GM13977 (cell line): ENCODE measurements at regions not wholly inside any gene's neighbourhood (a gene's known extent, or its start where the extent isn't known, plus 50 kb on each side); places are given as distances from the start of the nearest gene placed in this dataset.

Experiments used
- DNase-seq: peaks from one replicate; pipeline ENCODE4 v3.0.0; 2012; ENCODE audit warnings: low spot score
- in situ Hi-C: fragments of 300-500 bp; cut with MboI; formaldehyde crosslinking; loops from one replicate; pipeline ENCODE4 v1.12.0; 2022; ENCODE audit warnings: low sequenced_read_pairs, low pct_unique_long_range_greater_than_20kb, mixed read lengths, inconsistent platforms; ENCODE audit not compliant: unreplicated experiment
- TF ChIP-seq, protein P1 (sequence below): IDR thresholded peaks from 2 replicates; pipeline ENCODE4 v1.5.1; 2012; ENCODE audit warnings: mild to moderate bottlenecking, control low read depth; ENCODE audit not compliant: insufficient read depth; ENCODE audit errors: extremely low read depth, missing control alignments

DNA sequence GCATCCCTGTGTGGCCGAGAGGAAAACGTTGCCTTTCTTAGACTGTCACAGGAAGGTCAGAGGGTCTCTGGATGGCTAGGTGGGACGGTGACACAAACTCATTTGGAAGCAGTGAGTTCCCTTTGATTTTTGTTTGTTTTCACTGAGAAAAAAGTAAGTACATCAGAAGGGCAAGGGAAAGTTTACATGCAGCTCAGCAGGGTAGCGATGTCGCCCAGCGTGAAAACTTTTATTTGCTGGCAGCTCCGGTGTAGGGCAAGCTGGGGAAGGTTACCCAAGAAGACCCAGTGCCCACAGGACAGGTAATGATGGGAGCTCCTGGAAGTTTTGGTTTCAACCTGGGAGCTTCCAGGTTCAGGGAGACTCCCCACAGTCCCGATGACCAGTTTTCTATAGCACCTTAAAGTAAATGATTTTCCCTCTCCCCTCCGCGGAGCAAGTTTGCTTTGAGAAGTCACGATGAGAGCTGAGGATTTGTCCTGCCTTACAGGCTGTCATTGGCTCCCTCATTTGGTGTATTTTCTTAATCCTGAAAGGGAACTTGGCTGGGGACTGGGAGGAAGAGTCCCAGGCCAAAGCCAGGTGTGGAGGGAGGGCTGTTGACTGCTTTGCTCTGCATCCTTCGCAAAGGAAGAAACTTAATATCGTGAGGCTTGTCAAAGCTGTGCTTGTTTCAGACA, 64.7 kb upstream of the ESRRB start:
- TF ChIP-seq, protein P1, sequence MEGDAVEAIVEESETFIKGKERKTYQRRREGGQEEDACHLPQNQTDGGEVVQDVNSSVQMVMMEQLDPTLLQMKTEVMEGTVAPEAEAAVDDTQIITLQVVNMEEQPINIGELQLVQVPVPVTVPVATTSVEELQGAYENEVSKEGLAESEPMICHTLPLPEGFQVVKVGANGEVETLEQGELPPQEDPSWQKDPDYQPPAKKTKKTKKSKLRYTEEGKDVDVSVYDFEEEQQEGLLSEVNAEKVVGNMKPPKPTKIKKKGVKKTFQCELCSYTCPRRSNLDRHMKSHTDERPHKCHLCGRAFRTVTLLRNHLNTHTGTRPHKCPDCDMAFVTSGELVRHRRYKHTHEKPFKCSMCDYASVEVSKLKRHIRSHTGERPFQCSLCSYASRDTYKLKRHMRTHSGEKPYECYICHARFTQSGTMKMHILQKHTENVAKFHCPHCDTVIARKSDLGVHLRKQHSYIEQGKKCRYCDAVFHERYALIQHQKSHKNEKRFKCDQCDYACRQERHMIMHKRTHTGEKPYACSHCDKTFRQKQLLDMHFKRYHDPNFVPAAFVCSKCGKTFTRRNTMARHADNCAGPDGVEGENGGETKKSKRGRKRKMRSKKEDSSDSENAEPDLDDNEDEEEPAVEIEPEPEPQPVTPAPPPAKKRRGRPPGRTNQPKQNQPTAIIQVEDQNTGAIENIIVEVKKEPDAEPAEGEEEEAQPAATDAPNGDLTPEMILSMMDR: no peak
- in situ Hi-C loops: no loop called here
- no peak for DNase-seq

GRCh38 chr14:76312821-76313220, 63.1 kb upstream of the ESRRB start:
- TF ChIP-seq, protein P1: no peak
- in situ Hi-C loops: no loop called here
- DNase-seq: no peak

DNA sequence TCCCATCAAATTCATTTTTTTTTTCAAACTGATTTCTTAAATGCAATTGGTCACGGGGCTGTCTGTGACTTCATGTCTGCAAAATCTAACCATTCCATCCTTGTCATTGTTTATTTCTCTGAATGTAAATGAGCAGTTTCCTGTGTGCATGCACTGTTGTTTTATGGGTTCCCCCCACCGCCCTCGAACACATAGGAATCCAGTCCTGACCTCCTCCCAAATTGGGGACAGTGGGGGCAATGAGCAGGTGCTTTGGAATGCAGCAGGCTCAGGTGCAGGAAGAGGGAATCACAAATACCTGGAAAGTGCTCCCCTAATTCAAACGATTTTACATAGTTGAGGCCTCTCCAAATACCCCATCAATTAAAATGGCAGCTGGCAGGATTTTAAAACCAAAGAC, 62.6 kb upstream of the ESRRB start:
- in situ Hi-C loops: no loop called here
- DNase-seq: no peak
- TF ChIP-seq, protein P1: no peak

DNA sequence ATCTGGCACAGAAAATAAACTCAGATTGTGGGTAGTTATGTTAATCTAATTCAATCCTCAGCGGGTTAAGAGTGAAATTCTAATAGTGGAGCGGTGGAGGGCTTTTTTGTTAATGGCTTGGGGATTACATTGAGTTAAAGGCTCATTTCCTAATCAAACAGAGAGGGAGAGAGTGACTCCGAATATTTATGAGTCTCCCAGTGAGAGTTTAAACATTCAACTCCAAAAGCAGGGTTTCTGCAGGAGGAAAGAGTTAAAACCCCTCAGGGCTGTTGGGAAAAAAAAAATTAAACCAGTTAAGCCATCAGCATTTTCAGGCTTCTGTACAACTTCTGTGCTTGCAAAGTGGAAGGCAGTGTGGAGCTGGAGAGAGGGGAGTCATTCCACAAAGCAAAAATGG, 62.1 kb upstream of the ESRRB start:
- in situ Hi-C loops: no loop called here
- TF ChIP-seq, protein P1: no peak
- DNase-seq: no peak

DNA sequence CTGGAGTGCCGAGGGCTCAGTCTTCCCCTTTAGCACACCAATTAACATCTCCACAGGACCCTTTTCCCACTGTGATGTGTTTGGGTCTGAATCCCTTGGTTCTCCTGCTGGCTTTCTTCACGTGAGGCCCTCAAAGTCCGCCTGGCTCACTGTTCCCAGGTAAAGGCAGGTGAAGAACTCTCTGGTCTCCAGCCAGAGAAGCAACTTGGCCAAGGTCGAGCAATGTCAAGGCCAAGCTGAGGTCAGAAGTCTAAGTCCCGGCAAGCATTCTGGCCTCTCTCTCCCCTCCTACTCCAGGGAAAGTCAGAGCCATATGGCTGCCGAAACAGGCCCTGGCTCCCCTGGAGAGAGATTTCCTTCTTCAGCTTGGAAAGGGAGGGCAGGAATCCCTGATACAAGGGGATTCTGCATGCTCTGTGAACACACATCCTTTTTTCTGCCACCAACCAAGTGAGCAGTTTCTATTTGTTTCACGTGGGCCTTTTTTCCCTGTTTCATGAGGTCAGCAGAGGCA, 61.4 kb upstream of the ESRRB start:
- TF ChIP-seq, protein P1: no peak
- DNase-seq: no peak
- in situ Hi-C loops: no loop called here

- DNase-seq: no peak
- in situ Hi-C loops: no loop called here
- TF ChIP-seq, protein P1: no peak
Observed at GRCh38 chr14:76320486-76320885, 55.5 kb upstream of the ESRRB start.

- DNase-seq: no peak
- in situ Hi-C loops: no loop called here
- TF ChIP-seq, protein P1: no peak
Observed at GRCh38 chr14:76320975-76321374, 55.0 kb upstream of the ESRRB start.
